ENCODE measurements at regions not wholly inside any gene's neighbourhood (a gene's known extent, or its start where the extent isn't known, plus 50 kb on each side); places are given as distances from the start of the nearest gene placed in this dataset.
"Not testable (repeated sequence)": the region's sequence is repeated elsewhere in the genome, so short reads cannot be mapped to it uniquely, and the experiment has no call there.

GRCh38 chr7:94173436-94173835 is 169.3 kb upstream of the BET1 start:
- DNase-seq (ENCODE audit: low read depth, low spot score): no peak

- no peak for DNase-seq (ENCODE audit: low read depth, low spot score)
Measured at GRCh38 chr7:94174375-94174774, 170.2 kb upstream of the BET1 start.

GRCh38 chr7:94174956-94175355 is 170.8 kb upstream of the BET1 start:
- no peak for DNase-seq (ENCODE audit: low read depth, low spot score)

- no peak for DNase-seq (ENCODE audit: low read depth, low spot score)
Measured at GRCh38 chr7:94176694-94177200, 172.6 kb upstream of the BET1 start.

GRCh38 chr7:94177441-94177840 is 173.3 kb upstream of the BET1 start:
- no peak for DNase-seq (ENCODE audit: low read depth, low spot score)

GRCh38 chr7:94178230-94178629 is 174.1 kb upstream of the BET1 start:
- DNase-seq (ENCODE audit: low read depth, low spot score): no peak

GRCh38 chr7:94179466-94179865 is 175.3 kb upstream of the BET1 start:
- DNase-seq (ENCODE audit: low read depth, low spot score): no peak

- no peak for DNase-seq (ENCODE audit: low read depth, low spot score)
Measured at GRCh38 chr7:94182066-94182465, 177.9 kb upstream of the BET1 start.

- DNase-seq (ENCODE audit: low read depth, low spot score): no peak
Measured at GRCh38 chr7:94182721-94183120, 178.6 kb upstream of the BET1 start.

- peak; percentile 30 for DNase-seq (ENCODE audit: low read depth, low spot score)
Measured at GRCh38 chr7:94183289-94183749, 179.2 kb upstream of the BET1 start.

- DNase-seq (ENCODE audit: low read depth, low spot score): no peak
Measured at GRCh38 chr7:94183891-94184290, 179.7 kb upstream of the BET1 start.

- DNase-seq (ENCODE audit: low read depth, low spot score): no peak
Measured at GRCh38 chr7:94188350-94188749, 184.2 kb upstream of the BET1 start.

GRCh38 chr7:94190599-94191061 is 186.5 kb upstream of the BET1 start:
- DNase-seq (ENCODE audit: low read depth, low spot score): no peak

- not testable (repeated sequence) for DNase-seq (ENCODE audit: low read depth, low spot score)
Measured at GRCh38 chr7:94194426-94194825, 190.3 kb upstream of the BET1 start.

GRCh38 chr7:94195201-94195600 is 191.0 kb upstream of the BET1 start:
- no peak for DNase-seq (ENCODE audit: low read depth, low spot score)

- DNase-seq (ENCODE audit: low read depth, low spot score): no peak
Measured at GRCh38 chr7:94195813-94196212, 191.7 kb upstream of the BET1 start.

- DNase-seq (ENCODE audit: low read depth, low spot score): no peak
Measured at GRCh38 chr7:94205529-94205928, 189.2 kb upstream of the COL1A2 start.

- DNase-seq (ENCODE audit: low read depth, low spot score): no peak
Measured at GRCh38 chr7:94206295-94206694, 188.4 kb upstream of the COL1A2 start.

- no peak for DNase-seq (ENCODE audit: low read depth, low spot score)
Measured at GRCh38 chr7:94212160-94212559, 182.5 kb upstream of the COL1A2 start.

- DNase-seq (ENCODE audit: low read depth, low spot score): no peak
Measured at GRCh38 chr7:94216944-94217461, 177.7 kb upstream of the COL1A2 start.

- no peak for DNase-seq (ENCODE audit: low read depth, low spot score)
Measured at GRCh38 chr7:94217766-94218165, 176.9 kb upstream of the COL1A2 start.

- no peak for DNase-seq (ENCODE audit: low read depth, low spot score)
Measured at GRCh38 chr7:94222516-94222915, 172.2 kb upstream of the COL1A2 start.

GRCh38 chr7:94223375-94224084 is 171.2 kb upstream of the COL1A2 start:
- peak; percentile 83 for DNase-seq (ENCODE audit: low read depth, low spot score)

All from iPS DF 19.7 (cell line).